Naive thymus-derived CD4-positive, alpha-beta T cell (primary cell): ENCODE measurements at regions not wholly inside any gene's neighbourhood (a gene's known extent, or its start where the extent isn't known, plus 50 kb on each side); places are given as distances from the start of the nearest gene placed in this dataset.

Experiments used
- ATAC-seq: fragments of 150-1000 bp; cut with Tn5 transposase; 2 replicates; pipeline ENCODE4 v1.10.0; 2021; ENCODE audit warnings: mild to moderate bottlenecking, moderate library complexity
- CTCF ChIA-PET: fragments of 350-600 bp; sonication (Branson Sonifier 250); formaldehyde crosslinking; loops from one replicate; lab custom pipeline; 2021; ENCODE audit warnings: antibody characterized with exemption; lab: Charles Lee
- POLR2A ChIA-PET: fragments of 350-600 bp; sonication (Branson Sonifier 250); formaldehyde crosslinking; loops from one replicate; lab custom pipeline; 2021; ENCODE audit warnings: antibody characterized with exemption, inconsistent platforms; lab: Charles Lee
- DNase-seq, 9 donors: peaks; one replicate each; pipeline versions ENCODE4 v3.0.0 to v3.0.0-alpha.2; 2020 to 2022; ENCODE audit warnings: mixed read lengths in 1 of 9
- H3K27ac ChIP-seq: one replicate; pipeline ENCODE4 v1.7.0; 2013; ENCODE audit warnings: mild to moderate bottlenecking, low read depth, low read length, moderate library complexity
- H3K27me3 ChIP-seq, 2 donors: one replicate each; pipeline ENCODE4 v1.7.0; 2013; ENCODE audit warnings: low read length in 2 of 2, mild to moderate bottlenecking in 2 of 2, moderate library complexity in 2 of 2; ENCODE audit not compliant: control insufficient read depth in 2 of 2, insufficient read depth in 2 of 2
- H3K36me3 ChIP-seq, 3 experiments: 1 replicate in 2 of 3; 2 replicates in 1 of 3; pipeline ENCODE4 v1.7.0; 2013; ENCODE audit warnings: low read length in 3 of 3, mild to moderate bottlenecking in 3 of 3, moderate library complexity in 1 of 3; ENCODE audit not compliant: insufficient read depth in 3 of 3, control insufficient read depth in 2 of 3
- H3K4me1 ChIP-seq, 2 donors: one replicate each; pipeline ENCODE4 v1.7.0; 2013; ENCODE audit warnings: low read length in 2 of 2, mild to moderate bottlenecking in 2 of 2, moderate library complexity in 1 of 2; ENCODE audit not compliant: control insufficient read depth in 2 of 2, insufficient read depth in 2 of 2
- H3K4me3 ChIP-seq: 2 replicates; pipeline ENCODE4 v1.7.0; 2013; ENCODE audit warnings: mild to moderate bottlenecking, low read length
- H3K9me3 ChIP-seq, 3 experiments: 1 replicate in 2 of 3; 2 replicates in 1 of 3; pipeline ENCODE4 v1.7.0; 2013; ENCODE audit warnings: low read length in 3 of 3; ENCODE audit not compliant: control insufficient read depth in 2 of 3
- H3K27ac Mint-ChIP-seq, 9 donors: one replicate each; pipeline ENCODE4 v1.8.0; 2020 to 2022; ENCODE audit warnings: mixed read lengths in 9 of 9, mild to moderate bottlenecking in 8 of 9, moderate library complexity in 5 of 9, inconsistent platforms in 2 of 9
- H3K27me3 Mint-ChIP-seq, 5 donors: one replicate each; pipeline ENCODE4 v1.8.0; 2021 to 2022; ENCODE audit warnings: mixed read lengths in 5 of 5, mild to moderate bottlenecking in 1 of 5
- H3K36me3 Mint-ChIP-seq, 5 donors: one replicate each; pipeline ENCODE4 v1.8.0; 2020 to 2022; ENCODE audit warnings: mixed read lengths in 5 of 5, mild to moderate bottlenecking in 3 of 5, inconsistent platforms in 1 of 5
- H3K4me1 Mint-ChIP-seq, 7 donors: one replicate each; pipeline ENCODE4 v1.8.0; 2020 to 2022; ENCODE audit warnings: mixed read lengths in 7 of 7, mild to moderate bottlenecking in 3 of 7, inconsistent platforms in 1 of 7
- H3K4me3 Mint-ChIP-seq, 10 donors: one replicate each; pipeline ENCODE4 v1.8.0; 2020 to 2022; ENCODE audit warnings: mild to moderate bottlenecking in 10 of 10, mixed read lengths in 10 of 10, moderate library complexity in 6 of 10, inconsistent platforms in 2 of 10
- H3K9me3 Mint-ChIP-seq, 11 donors: one replicate each; pipeline ENCODE4 v1.8.0; 2020 to 2022; ENCODE audit warnings: mixed read lengths in 11 of 11, mild to moderate bottlenecking in 4 of 11, inconsistent platforms in 1 of 11, moderate library complexity in 1 of 11
- intact Hi-C, 2 donors: fragments of 100-400 bp; cut with micrococcal nuclease; formaldehyde crosslinking; loops; one replicate each; pipeline ENCODE4 v1.15.1; 2023

DNA sequence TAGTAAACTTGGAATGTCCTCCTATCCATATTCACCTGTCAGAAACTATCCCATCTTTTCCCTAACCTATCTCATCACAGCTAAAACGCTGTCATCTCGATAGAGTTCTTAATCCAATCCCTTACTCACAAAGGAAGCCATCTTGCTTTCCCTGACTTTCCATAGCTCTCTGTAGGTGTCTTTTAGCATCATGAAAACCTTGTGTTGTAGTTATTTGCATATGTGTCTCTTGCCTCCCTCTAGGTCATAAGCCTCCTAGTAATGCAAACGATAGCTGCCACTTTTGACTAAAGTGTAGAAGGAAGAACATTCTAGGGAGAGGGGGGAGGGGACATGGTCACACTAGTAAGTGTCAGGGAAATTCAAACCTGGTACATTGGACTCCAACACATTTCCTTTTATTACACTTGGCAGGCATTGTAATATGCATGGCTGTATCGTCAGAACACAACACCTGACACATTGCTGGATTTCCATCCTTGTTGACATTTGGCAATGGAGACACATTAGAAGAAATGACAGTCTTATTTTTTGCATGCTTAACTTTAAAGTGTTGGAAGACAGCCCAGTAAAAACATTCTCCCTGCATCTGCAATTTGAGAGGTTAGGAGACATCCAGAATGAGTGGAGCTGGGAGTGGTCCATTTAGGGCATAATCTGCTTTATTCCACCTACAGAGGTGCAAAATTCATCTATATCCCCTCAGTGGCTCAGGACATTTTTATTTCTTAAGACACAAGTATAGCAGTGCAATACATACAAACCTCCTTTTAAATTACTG lies 283.4 kb downstream of the HAO1 start:
- Mint-ChIP-seq H3K4me3 (no peak overlapping the region), H3K27ac (no peak overlapping the region), H3K27me3 (no peaks in the 10 kb centered on the region), H3K4me1 (no peaks in the 10 kb centered on the region), H3K36me3 (no peaks in the 10 kb centered on the region), H3K9me3 (peaks cover 0 to 3% (median 1%) of the 10 kb centered on the region in 11 donors)
- Histone ChIP-seq H3K36me3 (no peaks in the 10 kb centered on the region), H3K4me3 (no peak overlapping the region), H3K27me3 (no peaks in the 10 kb centered on the region), H3K9me3 (no peaks in the 10 kb centered on the region), H3K27ac (no peak overlapping the region), H3K4me1 (no peaks in the 10 kb centered on the region)
- DNase-seq (no peak), ATAC-seq (no peak)
- CTCF ChIA-PET = no interaction called here
- POLR2A ChIA-PET = no interaction called here
- intact Hi-C loops = no loop called here

DNA sequence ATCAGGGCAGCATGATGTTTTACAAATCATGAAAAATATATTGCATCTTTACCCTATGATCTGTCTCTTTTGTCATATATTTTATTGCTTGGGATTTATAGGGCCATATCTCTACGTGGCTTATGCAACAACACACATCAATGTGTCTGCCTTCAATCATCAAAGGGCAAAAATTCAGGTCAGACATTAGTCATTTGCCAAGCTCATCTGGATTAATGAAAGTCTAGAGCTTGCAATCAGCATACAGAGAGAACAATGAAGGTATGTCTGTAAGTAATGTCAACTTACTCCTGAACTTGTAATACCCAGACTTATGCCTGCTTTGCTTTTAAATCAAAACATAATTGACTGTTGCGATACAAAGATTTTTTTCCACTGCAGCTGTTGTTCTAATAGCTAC lies 282.7 kb downstream of the HAO1 start:
- no peaks in the 10 kb centered on the region for H3K9me3 ChIP-seq
- Mint-ChIP-seq H3K9me3 (peaks cover 0 to 6% (median 2%) of the 10 kb centered on the region in 11 donors), H3K27me3 (no peaks in the 10 kb centered on the region), H3K4me1 (no peaks in the 10 kb centered on the region), H3K4me3 (no peak overlapping the region), H3K36me3 (no peaks in the 10 kb centered on the region), H3K27ac (no peak overlapping the region)
- ChIA-PET POLR2A (no interaction called here), CTCF (no interaction called here)
- DNase-seq (no peak), ATAC-seq (no peak)
- H3K4me1 ChIP-seq = no peaks in the 10 kb centered on the region
- H3K36me3 ChIP-seq = no peaks in the 10 kb centered on the region
- intact Hi-C loops = no loop called here
- no peak overlapping the region for H3K4me3 ChIP-seq
- no peaks in the 10 kb centered on the region for H3K27me3 ChIP-seq
- no peak overlapping the region for H3K27ac ChIP-seq

DNA sequence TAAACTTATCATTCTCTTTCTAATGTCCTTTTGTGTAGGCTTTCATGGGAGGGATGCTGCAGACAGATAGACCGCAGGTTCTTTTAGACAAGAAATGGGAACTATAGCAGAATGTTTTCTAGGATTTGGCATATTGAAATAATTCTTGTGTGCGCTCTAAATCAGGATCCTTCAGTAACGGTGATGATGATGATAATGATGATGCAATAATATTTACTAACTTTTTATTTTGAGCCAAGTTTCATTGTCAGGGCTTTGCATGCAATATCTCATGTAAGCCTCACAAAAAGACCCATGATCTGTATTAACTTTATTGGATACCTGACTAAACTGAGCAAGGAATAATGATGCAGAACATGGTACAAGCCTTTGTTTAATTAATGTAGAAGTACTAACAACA lies 280.1 kb downstream of the HAO1 start:
- ATAC-seq = no peak
- no peak overlapping the region for H3K4me3 Mint-ChIP-seq
- H3K4me3 ChIP-seq = no peak overlapping the region
- H3K27me3 ChIP-seq = no peaks in the 10 kb centered on the region
- H3K9me3 ChIP-seq = no peaks in the 10 kb centered on the region
- no peak for DNase-seq
- CTCF ChIA-PET = no interaction called here
- no peak overlapping the region for H3K27ac Mint-ChIP-seq
- no peak overlapping the region for H3K27ac ChIP-seq
- POLR2A ChIA-PET = no interaction called here
- H3K4me1 ChIP-seq = no peaks in the 10 kb centered on the region
- no peaks in the 10 kb centered on the region for H3K27me3 Mint-ChIP-seq
- peaks cover 0 to 6% (median 3%) of the 10 kb centered on the region in 11 donors for H3K9me3 Mint-ChIP-seq
- no peaks in the 10 kb centered on the region for H3K36me3 Mint-ChIP-seq
- H3K36me3 ChIP-seq = no peaks in the 10 kb centered on the region
- no peaks in the 10 kb centered on the region for H3K4me1 Mint-ChIP-seq
- intact Hi-C loops = no loop called here

DNA sequence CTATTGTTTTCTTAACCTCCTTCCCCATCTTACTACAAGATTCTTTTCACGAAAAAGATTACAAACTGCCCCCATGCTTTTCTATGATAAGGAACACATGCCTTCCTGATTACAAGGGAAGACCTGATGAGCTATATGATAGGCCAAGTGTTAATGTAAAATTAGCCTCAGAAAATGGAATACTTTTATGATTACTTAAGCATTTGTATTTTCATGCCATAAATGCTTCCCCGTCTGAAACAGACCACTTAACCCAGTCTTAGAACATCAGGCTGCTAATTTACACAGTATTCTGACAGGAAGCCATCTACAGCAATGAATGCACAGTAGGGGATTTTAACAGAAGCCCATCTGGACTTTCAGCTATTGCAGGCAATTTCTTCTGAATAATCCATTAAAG lies 274.9 kb downstream of the HAO1 start:
- intact Hi-C loops = no loop called here
- H3K4me3 Mint-ChIP-seq = no peak overlapping the region
- H3K27ac Mint-ChIP-seq = no peak overlapping the region
- H3K9me3 ChIP-seq = no peaks in the 10 kb centered on the region
- DNase-seq = no peak
- H3K27me3 Mint-ChIP-seq = no peaks in the 10 kb centered on the region
- H3K4me1 Mint-ChIP-seq = no peaks in the 10 kb centered on the region
- CTCF ChIA-PET = no interaction called here
- no peaks in the 10 kb centered on the region for H3K4me1 ChIP-seq
- H3K36me3 Mint-ChIP-seq = no peaks in the 10 kb centered on the region
- no peaks in the 10 kb centered on the region for H3K36me3 ChIP-seq
- no peak overlapping the region for H3K27ac ChIP-seq
- no peak for ATAC-seq
- no peaks in the 10 kb centered on the region for H3K27me3 ChIP-seq
- POLR2A ChIA-PET = no interaction called here
- H3K9me3 Mint-ChIP-seq = peaks cover 0 to 9% (median 5%) of the 10 kb centered on the region in 11 donors
- no peak overlapping the region for H3K4me3 ChIP-seq

DNA sequence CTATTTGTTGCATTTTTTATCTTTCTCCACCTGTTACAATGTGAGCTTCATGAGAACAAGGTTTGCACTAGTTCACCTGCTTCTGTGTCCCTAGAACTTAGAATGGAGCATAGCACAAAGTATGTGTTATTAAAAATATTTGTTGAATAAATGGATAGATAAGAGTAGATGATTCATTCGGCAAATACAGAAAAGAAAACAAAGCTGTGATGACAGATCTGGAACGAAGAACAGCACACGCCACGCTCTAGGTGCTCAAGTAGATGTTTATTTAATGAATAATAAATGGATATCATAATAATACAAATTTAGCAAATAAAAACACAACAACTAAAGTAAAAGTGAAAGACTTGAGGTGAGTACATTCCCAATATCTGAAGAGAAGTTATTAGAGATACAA lies 273.1 kb downstream of the HAO1 start:
- CTCF ChIA-PET = no interaction called here

DNA sequence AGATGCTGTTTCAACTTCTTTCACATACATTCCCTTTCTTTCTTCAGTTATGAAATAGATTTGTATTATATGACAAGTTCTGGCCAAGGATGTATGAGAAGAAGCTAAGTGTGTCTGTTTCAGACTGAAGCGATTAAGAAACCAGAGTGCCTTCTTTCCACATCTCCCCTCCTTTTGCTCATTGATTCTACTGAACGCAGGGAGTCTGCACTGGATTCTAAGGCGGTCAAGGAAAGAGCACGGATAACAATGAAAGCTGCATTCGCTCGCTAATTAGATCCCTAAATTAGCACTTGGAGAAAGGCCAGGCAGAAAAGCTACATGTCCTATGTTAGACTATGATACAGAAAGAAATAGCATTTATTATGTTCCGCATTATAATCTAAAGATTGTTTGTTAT lies 267.7 kb downstream of the HAO1 start:
- ATAC-seq = no peak
- POLR2A ChIA-PET = no interaction called here
- intact Hi-C loops = no loop called here
- H3K4me3 ChIP-seq = no peak overlapping the region
- H3K27ac ChIP-seq = no peak overlapping the region
- no peaks in the 10 kb centered on the region for H3K4me1 ChIP-seq
- Mint-ChIP-seq H3K9me3 (peaks cover 0 to 18% (median 3%) of the 10 kb centered on the region in 11 donors), H3K27ac (no peak overlapping the region), H3K4me1 (no peaks in the 10 kb centered on the region), H3K4me3 (no peak overlapping the region), H3K36me3 (no peaks in the 10 kb centered on the region), H3K27me3 (no peaks in the 10 kb centered on the region)
- CTCF ChIA-PET = no interaction called here
- no peaks in the 10 kb centered on the region for H3K36me3 ChIP-seq
- no peaks in the 10 kb centered on the region for H3K9me3 ChIP-seq
- DNase-seq = no peak
- no peaks in the 10 kb centered on the region for H3K27me3 ChIP-seq

More for the DNA sequence above, 273.1 kb downstream of the HAO1 start:
- Mint-ChIP-seq H3K4me1 (no peaks in the 10 kb centered on the region), H3K4me3 (no peak overlapping the region), H3K27ac (no peak overlapping the region), H3K36me3 (no peaks in the 10 kb centered on the region), H3K9me3 (peaks cover 0 to 5% (median 2%) of the 10 kb centered on the region in 11 donors), H3K27me3 (no peaks in the 10 kb centered on the region)
- H3K36me3 ChIP-seq = no peaks in the 10 kb centered on the region
- no peaks in the 10 kb centered on the region for H3K4me1 ChIP-seq
- H3K9me3 ChIP-seq = no peaks in the 10 kb centered on the region
- H3K27me3 ChIP-seq = no peaks in the 10 kb centered on the region
- no peak overlapping the region for H3K4me3 ChIP-seq
- POLR2A ChIA-PET = no interaction called here
- DNase-seq = no peak
- ATAC-seq = no peak
- intact Hi-C loops = no loop called here
- no peak overlapping the region for H3K27ac ChIP-seq

DNA sequence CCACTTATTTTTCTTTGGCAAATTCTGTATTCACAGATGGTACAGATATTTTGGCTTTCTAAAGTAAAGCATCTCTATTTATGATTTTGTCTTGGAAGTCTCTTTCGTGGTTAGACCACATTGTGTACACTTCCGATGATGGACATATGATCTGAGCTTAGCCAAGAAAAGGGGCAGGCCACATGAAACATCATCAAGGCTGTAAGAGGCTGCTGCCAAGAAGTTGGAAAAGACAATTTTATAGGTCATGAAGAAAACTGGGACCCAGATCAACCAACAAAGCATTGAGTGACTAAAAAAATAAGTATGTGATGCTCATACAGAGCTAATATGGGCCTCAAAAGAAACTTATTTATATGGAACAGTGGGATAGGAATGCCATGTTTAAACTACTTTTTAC lies 266.4 kb downstream of the HAO1 start:
- POLR2A ChIA-PET = no interaction called here
- CTCF ChIA-PET = no interaction called here
- intact Hi-C loops = no loop called here
- no peak overlapping the region for H3K27ac ChIP-seq
- no peak overlapping the region for H3K27ac Mint-ChIP-seq
- H3K4me3 Mint-ChIP-seq = no peak overlapping the region
- ATAC-seq (no peak), DNase-seq (no peak)
- H3K4me1 Mint-ChIP-seq = no peaks in the 10 kb centered on the region
- H3K9me3 Mint-ChIP-seq = peaks cover 0 to 18% (median 3%) of the 10 kb centered on the region in 11 donors
- no peak overlapping the region for H3K4me3 ChIP-seq
- no peaks in the 10 kb centered on the region for H3K36me3 ChIP-seq
- no peaks in the 10 kb centered on the region for H3K36me3 Mint-ChIP-seq
- no peaks in the 10 kb centered on the region for H3K27me3 ChIP-seq
- no peaks in the 10 kb centered on the region for H3K27me3 Mint-ChIP-seq
- H3K4me1 ChIP-seq = no peaks in the 10 kb centered on the region
- no peaks in the 10 kb centered on the region for H3K9me3 ChIP-seq
